ENCODE measurements at regions not wholly inside any gene's neighbourhood (a gene's known extent, or its start where the extent isn't known, plus 50 kb on each side); places are given as distances from the start of the nearest gene placed in this dataset.

GRCh38 chr19:30293051-30293785, 79.0 kb upstream of the ZNF536 start:
- TF ChIP-seq CTCF (conservative IDR thresholded peaks at IDR 0.05 in 1 of 2, IDR thresholded peaks at IDR 0.05 in 1 of 2; ENCODE audit: extremely low read depth in 1 of 2, insufficient read depth in 1 of 2, low read depth in 1 of 2, low read length in 2 of 2) (no peak), EZH2 (IDR thresholded peaks at IDR 0.05; ENCODE audit: borderline replicate concordance, low read length) (no peak)
